Esophagus squamous epithelium (tissue), 4 donors: ENCODE measurements at regions not wholly inside any gene's neighbourhood (a gene's known extent, or its start where the extent isn't known, plus 50 kb on each side); places are given as distances from the start of the nearest gene placed in this dataset.

Experiments used
- POLR2A ChIP-seq, 4 donors: fragments of 450-650 bp; IDR thresholded peaks; one replicate each; pipeline ENCODE4 v1.6.1; 2017; ENCODE audit warnings: antibody characterized with exemption in 4 of 4, mild to moderate bottlenecking in 4 of 4, moderate library complexity in 3 of 4
- TF ChIP-seq, protein P1 (sequence below), 6 experiments: fragments of 450-650 bp in 4 of 6; fragments of 200-600 bp in 2 of 6; sonication (generic) in 2 of 6; IDR thresholded peaks; one replicate each; pipeline ENCODE4 v1.5.1; 2016 to 2019; ENCODE audit warnings: antibody characterized with exemption in 6 of 6, mild to moderate bottlenecking in 4 of 6, moderate library complexity in 4 of 6

DNA sequence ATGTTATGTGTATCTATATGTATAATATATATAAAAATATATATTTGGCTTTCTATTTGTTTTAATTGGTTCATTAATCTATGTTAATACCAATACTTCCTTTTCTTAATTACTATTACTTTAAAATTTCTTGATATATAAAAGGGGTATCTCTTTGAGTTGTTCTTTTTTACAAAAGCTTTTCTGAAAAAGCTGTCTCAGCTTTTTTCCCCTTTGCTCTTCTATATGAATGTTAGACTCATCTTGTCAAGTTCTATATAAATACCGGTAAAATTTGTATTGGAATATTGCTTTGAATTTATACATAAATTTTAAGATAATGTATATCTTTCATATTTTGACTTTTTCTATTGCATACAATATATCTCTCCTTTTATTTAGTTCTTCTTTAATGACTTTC lies 139.8 kb upstream of the FOXG1 start:
- TF ChIP-seq, protein P1, sequence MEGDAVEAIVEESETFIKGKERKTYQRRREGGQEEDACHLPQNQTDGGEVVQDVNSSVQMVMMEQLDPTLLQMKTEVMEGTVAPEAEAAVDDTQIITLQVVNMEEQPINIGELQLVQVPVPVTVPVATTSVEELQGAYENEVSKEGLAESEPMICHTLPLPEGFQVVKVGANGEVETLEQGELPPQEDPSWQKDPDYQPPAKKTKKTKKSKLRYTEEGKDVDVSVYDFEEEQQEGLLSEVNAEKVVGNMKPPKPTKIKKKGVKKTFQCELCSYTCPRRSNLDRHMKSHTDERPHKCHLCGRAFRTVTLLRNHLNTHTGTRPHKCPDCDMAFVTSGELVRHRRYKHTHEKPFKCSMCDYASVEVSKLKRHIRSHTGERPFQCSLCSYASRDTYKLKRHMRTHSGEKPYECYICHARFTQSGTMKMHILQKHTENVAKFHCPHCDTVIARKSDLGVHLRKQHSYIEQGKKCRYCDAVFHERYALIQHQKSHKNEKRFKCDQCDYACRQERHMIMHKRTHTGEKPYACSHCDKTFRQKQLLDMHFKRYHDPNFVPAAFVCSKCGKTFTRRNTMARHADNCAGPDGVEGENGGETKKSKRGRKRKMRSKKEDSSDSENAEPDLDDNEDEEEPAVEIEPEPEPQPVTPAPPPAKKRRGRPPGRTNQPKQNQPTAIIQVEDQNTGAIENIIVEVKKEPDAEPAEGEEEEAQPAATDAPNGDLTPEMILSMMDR (IDR thresholded peaks at IDR 0.05): no peak
- no peak for TF ChIP-seq POLR2A (IDR thresholded peaks at IDR 0.05)
